Lung (tissue), 11 donors: ENCODE measurements at regions not wholly inside any gene's neighbourhood (a gene's known extent, or its start where the extent isn't known, plus 50 kb on each side); places are given as distances from the start of the nearest gene placed in this dataset.
A peak's percentile ranks its signal among the peaks of the same experiment; 100 is the strongest.
"Not testable (repeated sequence)": the region's sequence is repeated elsewhere in the genome, so short reads cannot be mapped to it uniquely, and the experiment has no call there.

Source experiments
- ATAC-seq: fragments of 200-7000 bp; cut with Tn5 transposase; one replicate; pipeline ENCODE4 v1.9.1; 2020; ENCODE audit warnings: moderate number of reproducible peaks; ENCODE audit not compliant: insufficient read depth, low FRiP score
- DNase-seq, 3 donors: peaks; one replicate each; pipeline ENCODE4 v3.0.0-alpha.2; 2013 to 2017
- H3K27ac ChIP-seq, 2 donors: one replicate each; pipeline ENCODE4 v1.5.1; 2013; ENCODE audit warnings: mild to moderate bottlenecking in 2 of 2, moderate library complexity in 2 of 2, control low read depth in 1 of 2, inconsistent platforms in 1 of 2, low read depth in 1 of 2, low read length in 1 of 2
- H3K27me3 ChIP-seq, 3 donors: one replicate each; pipeline ENCODE4 v1.5.1; 2013; ENCODE audit warnings: low read length in 2 of 3; ENCODE audit not compliant: control insufficient read depth in 3 of 3, insufficient read depth in 3 of 3
- H3K36me3 ChIP-seq, 4 donors: one replicate each; pipeline ENCODE4 v1.5.1; 2013; ENCODE audit warnings: low read length in 4 of 4, mild to moderate bottlenecking in 1 of 4, moderate library complexity in 1 of 4; ENCODE audit not compliant: control insufficient read depth in 4 of 4, insufficient read depth in 4 of 4
- H3K4me1 ChIP-seq, 5 donors: one replicate each; pipeline ENCODE4 v1.5.1; 2013; ENCODE audit warnings: low read length in 5 of 5, mild to moderate bottlenecking in 2 of 5, moderate library complexity in 1 of 5; ENCODE audit not compliant: control insufficient read depth in 5 of 5, insufficient read depth in 5 of 5
- H3K4me3 ChIP-seq: one replicate; pipeline ENCODE4 v1.5.1; 2013; ENCODE audit warnings: mild to moderate bottlenecking, control low read depth, moderate library complexity
- H3K9ac ChIP-seq, 2 donors: one replicate each; pipeline ENCODE4 v1.5.1; 2013; ENCODE audit warnings: low read length in 2 of 2, control low read depth in 1 of 2; ENCODE audit not compliant: insufficient read depth in 1 of 2
- H3K9me3 ChIP-seq, 4 donors: one replicate each; pipeline ENCODE4 v1.5.1; 2013; ENCODE audit warnings: low read length in 3 of 4, mild to moderate bottlenecking in 1 of 4, moderate library complexity in 1 of 4; ENCODE audit not compliant: control insufficient read depth in 4 of 4, insufficient read depth in 3 of 4
- CTCF ChIP-seq: IDR thresholded peaks from 2 replicates; pipeline ENCODE4 v1.5.1; 2012; ENCODE audit warnings: mild to moderate bottlenecking; ENCODE audit errors: control extremely low read depth, extremely low read depth
- WGBS, 2 donors: extraction: QIAGEN DNeasy Blood & Tissue Kit; methylation state at CpG; one replicate each; pipeline ENCODE4 v1.1.7; 2013; 5-methylcytosine and 5-hydroxymethylcytosine counted together
- donor health status: control.
- donor health status: control.
- donor health status: Bipolar disorder and iron deficiency.
- donor health status: healthy.
- donor health status: DM: yes; HTN: yes; CAD: no.

- no peak for ATAC-seq
Observed at GRCh38 chr10:2509081-2509531, 558.2 kb upstream of the PFKP start.

GRCh38 chr10:2501366-2501940 lies 565.9 kb upstream of the PFKP start:
- H3K9me3 ChIP-seq, H3K36me3 ChIP-seq, H3K27ac ChIP-seq, H3K4me3 ChIP-seq, H3K4me1 ChIP-seq, H3K9ac ChIP-seq, ATAC-seq: not testable (repeated sequence)
- peaks cover 0 to 10% (median 0%) of the 10 kb centered on the region in 3 donors for H3K27me3 ChIP-seq
- DNase-seq: peak in 2 of 3 donors; percentile 21 to 28
- WGBS, 2 donors: 46 to 47% methylated on average over 58 of the region's 58 CpGs

More at GRCh38 chr10:2509081-2509531, 558.2 kb upstream of the PFKP start:
- Histone ChIP-seq H3K9ac (no peak overlapping the region), H3K27ac (no peak overlapping the region), H3K4me3 (no peak overlapping the region), H3K4me1 (no peaks in the 10 kb centered on the region), H3K9me3 (peaks cover 0 to 3% (median 0%) of the 10 kb centered on the region in 4 donors), H3K27me3 (no peaks in the 10 kb centered on the region), H3K36me3 (no peaks in the 10 kb centered on the region)
- TF ChIP-seq CTCF: no peak
- DNase-seq: no peak
- 70 to 81% methylated on average over 4 of the region's 4 CpGs for WGBS, 2 donors

GRCh38 chr10:2494399-2494798 lies 572.9 kb upstream of the PFKP start:
- no peak for TF ChIP-seq CTCF

GRCh38 chr10:2488446-2489005 lies 578.8 kb upstream of the PFKP start:
- H3K4me3 ChIP-seq: no peak overlapping the region
- no peaks in the 10 kb centered on the region for H3K4me1 ChIP-seq
- no peak overlapping the region for H3K27ac ChIP-seq
- H3K36me3 ChIP-seq: no peaks in the 10 kb centered on the region
- no peak for DNase-seq
- ATAC-seq: no peak
- no peak for TF ChIP-seq CTCF
- 83 to 89% methylated on average over 10 of the region's 10 CpGs for WGBS, 2 donors
- no peaks in the 10 kb centered on the region for H3K27me3 ChIP-seq
- no peak overlapping the region for H3K9ac ChIP-seq
- H3K9me3 ChIP-seq: peaks cover 0 to 4% (median under 1%) of the 10 kb centered on the region in 4 donors

More at GRCh38 chr10:2494399-2494798, 572.9 kb upstream of the PFKP start:
- Histone ChIP-seq H3K4me3 (no peak overlapping the region), H3K27ac (no peak overlapping the region), H3K4me1 (no peaks in the 10 kb centered on the region), H3K9ac (no peak overlapping the region), H3K27me3 (no peaks in the 10 kb centered on the region), H3K9me3 (peaks cover 0 to 6% (median 2%) of the 10 kb centered on the region in 4 donors), H3K36me3 (no peaks in the 10 kb centered on the region)
- DNase-seq (no peak), ATAC-seq (no peak)
- 81 to 87% methylated on average over 6 of the region's 6 CpGs for WGBS, 2 donors
